ENCODE measurements at regions not wholly inside any gene's neighbourhood (a gene's known extent, or its start where the extent isn't known, plus 50 kb on each side); places are given as distances from the start of the nearest gene placed in this dataset.
"Not testable (repeated sequence)": the region's sequence is repeated elsewhere in the genome, so short reads cannot be mapped to it uniquely, and the experiment has no call there.

GRCh38 chr9:13035822-13036221 is 243.7 kb downstream of the MPDZ start:
- TF ChIP-seq, protein P1, sequence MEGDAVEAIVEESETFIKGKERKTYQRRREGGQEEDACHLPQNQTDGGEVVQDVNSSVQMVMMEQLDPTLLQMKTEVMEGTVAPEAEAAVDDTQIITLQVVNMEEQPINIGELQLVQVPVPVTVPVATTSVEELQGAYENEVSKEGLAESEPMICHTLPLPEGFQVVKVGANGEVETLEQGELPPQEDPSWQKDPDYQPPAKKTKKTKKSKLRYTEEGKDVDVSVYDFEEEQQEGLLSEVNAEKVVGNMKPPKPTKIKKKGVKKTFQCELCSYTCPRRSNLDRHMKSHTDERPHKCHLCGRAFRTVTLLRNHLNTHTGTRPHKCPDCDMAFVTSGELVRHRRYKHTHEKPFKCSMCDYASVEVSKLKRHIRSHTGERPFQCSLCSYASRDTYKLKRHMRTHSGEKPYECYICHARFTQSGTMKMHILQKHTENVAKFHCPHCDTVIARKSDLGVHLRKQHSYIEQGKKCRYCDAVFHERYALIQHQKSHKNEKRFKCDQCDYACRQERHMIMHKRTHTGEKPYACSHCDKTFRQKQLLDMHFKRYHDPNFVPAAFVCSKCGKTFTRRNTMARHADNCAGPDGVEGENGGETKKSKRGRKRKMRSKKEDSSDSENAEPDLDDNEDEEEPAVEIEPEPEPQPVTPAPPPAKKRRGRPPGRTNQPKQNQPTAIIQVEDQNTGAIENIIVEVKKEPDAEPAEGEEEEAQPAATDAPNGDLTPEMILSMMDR (IDR thresholded peaks at IDR 0.05), result no peak
- TF ChIP-seq EZH2 (IDR thresholded peaks at IDR 0.05) (no peak), EZH2phosphoT487 (IDR thresholded peaks at IDR 0.05) (no peak)
- no peak overlapping the region for H3K27ac Mint-ChIP-seq
- H3K9ac ChIP-seq, result no peak overlapping the region
- H3K27ac ChIP-seq, result no peak overlapping the region
- no peaks in the 10 kb centered on the region for H3K36me3 ChIP-seq
- DNase-seq (ENCODE audit: low spot score), result no peak
- peaks cover 5% of the 10 kb centered on the region for H3K27me3 Mint-ChIP-seq (ENCODE audit: insufficient read depth, low read depth)
- H3F3A ChIP-seq (ENCODE audit: low read depth), result no peaks in the 10 kb centered on the region
- peak overlapping the region; percentile 28 for H2AFZ ChIP-seq (replicated peaks)
- H3K9me3 ChIP-seq (ENCODE audit: low read depth), result no peaks in the 10 kb centered on the region
- H3K4me1 ChIP-seq, result no peaks in the 10 kb centered on the region
- no peak overlapping the region for H3K4me3 ChIP-seq
- no peaks in the 10 kb centered on the region for H3K79me2 ChIP-seq (ENCODE audit: low read depth)
- H3K9me3 Mint-ChIP-seq, result no peaks in the 10 kb centered on the region
- H3K36me3 Mint-ChIP-seq, result no peaks in the 10 kb centered on the region
- H3K4me2 ChIP-seq, result no peak overlapping the region
- no peak overlapping the region for H3K4me3 Mint-ChIP-seq
- no peaks in the 10 kb centered on the region for H4K20me1 ChIP-seq (ENCODE audit: low read depth)
- no peaks in the 10 kb centered on the region for H3K27me3 ChIP-seq
- H3K4me1 Mint-ChIP-seq, result peaks cover 10% of the 10 kb centered on the region

- not testable (repeated sequence) for H3K4me1 Mint-ChIP-seq; H3K27me3 ChIP-seq; H3K36me3 ChIP-seq; H3K9ac ChIP-seq; H3K9me3 ChIP-seq (ENCODE audit: low read depth); H3K27me3 Mint-ChIP-seq (ENCODE audit: insufficient read depth, low read depth); H3K4me1 ChIP-seq; H3F3A ChIP-seq (ENCODE audit: low read depth); H3K27ac Mint-ChIP-seq; H3K27ac ChIP-seq; H3K4me3 Mint-ChIP-seq; H3K79me2 ChIP-seq (ENCODE audit: low read depth); H3K9me3 Mint-ChIP-seq; H3K4me2 ChIP-seq; H4K20me1 ChIP-seq (ENCODE audit: low read depth); H3K4me3 ChIP-seq; H2AFZ ChIP-seq (replicated peaks); DNase-seq (ENCODE audit: low spot score); H3K36me3 Mint-ChIP-seq
Observed at GRCh38 chr9:13037808-13038207, 241.7 kb downstream of the MPDZ start.

DNA sequence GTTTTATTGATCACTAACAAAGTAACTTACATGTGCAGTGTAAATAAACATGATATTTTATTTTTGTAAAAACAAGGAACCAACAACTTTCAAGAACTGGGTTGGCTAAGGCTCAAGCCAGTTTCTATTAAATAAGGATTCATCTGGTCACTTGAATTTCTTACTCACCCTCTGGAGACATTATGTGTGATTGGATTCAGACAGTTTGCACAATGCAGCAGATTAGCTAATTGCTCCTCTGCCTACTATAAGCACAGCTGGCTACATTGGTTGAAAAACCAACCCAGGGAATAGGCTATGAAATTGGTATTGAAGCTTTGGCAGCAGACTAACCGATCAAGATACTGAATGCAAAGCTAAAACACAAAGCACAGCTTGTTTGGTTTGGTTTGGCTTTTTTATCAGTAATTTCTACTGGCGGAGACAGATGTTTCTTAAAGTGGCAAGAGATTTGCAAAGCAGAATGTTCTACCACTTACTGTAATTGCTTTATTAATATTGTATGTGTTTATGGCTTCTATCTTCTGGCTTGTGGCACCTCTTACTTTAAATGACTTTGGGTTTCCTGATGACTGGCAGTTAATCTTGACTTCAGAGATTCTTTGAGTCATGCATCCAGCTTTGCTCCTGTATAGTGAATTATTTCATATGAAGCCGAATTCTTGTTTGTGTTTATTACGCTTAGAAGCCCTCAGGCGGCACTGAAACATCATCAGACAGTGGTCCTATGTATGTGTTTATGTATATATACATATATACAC is 231.5 kb downstream of the MPDZ start:
- Histone ChIP-seq H3K27ac (no peak overlapping the region), H3K4me3 (no peak overlapping the region), H3K27me3 (no peaks in the 10 kb centered on the region), H3K79me2 (ENCODE audit: low read depth) (no peaks in the 10 kb centered on the region), H3K4me2 (no peak overlapping the region), H3K9ac (no peak overlapping the region), H4K20me1 (ENCODE audit: low read depth) (no peaks in the 10 kb centered on the region), H3F3A (ENCODE audit: low read depth) (no peaks in the 10 kb centered on the region), H3K36me3 (no peaks in the 10 kb centered on the region), H3K9me3 (ENCODE audit: low read depth) (no peaks in the 10 kb centered on the region), H3K4me1 (peaks cover 8% of the 10 kb centered on the region), H2AFZ (replicated peaks) (no peak overlapping the region)
- H3K27ac Mint-ChIP-seq, result no peak overlapping the region
- no peak for TF ChIP-seq EZH2 (IDR thresholded peaks at IDR 0.05)
- DNase-seq (ENCODE audit: low spot score), result no peak
- H3K36me3 Mint-ChIP-seq, result no peaks in the 10 kb centered on the region
- no peak overlapping the region for H3K4me3 Mint-ChIP-seq
- no peaks in the 10 kb centered on the region for H3K27me3 Mint-ChIP-seq (ENCODE audit: insufficient read depth, low read depth)
- H3K4me1 Mint-ChIP-seq, result peaks cover 19% of the 10 kb centered on the region
- H3K9me3 Mint-ChIP-seq, result no peaks in the 10 kb centered on the region

DNA sequence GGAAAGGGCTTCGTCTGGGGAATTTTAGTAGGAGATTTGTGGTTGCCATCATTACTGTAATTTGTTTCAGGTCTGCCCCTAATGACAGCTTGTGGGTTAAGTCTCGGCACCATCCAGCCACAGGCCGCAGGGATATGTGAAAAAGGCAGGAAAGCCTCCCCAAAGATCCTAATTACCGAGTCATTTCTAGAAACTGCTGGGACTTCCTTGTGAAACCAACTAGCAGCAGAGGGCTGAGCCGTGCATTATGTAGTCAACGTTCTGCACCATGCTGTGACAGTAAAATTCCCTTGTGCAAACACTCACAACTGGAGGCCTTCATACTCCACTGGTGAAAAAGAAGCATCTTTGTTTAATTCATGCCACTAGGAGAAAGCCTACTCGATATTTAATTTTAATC is 230.3 kb downstream of the MPDZ start:
- Mint-ChIP-seq H3K4me1 (peaks cover 19% of the 10 kb centered on the region), H3K27me3 (ENCODE audit: insufficient read depth, low read depth) (no peaks in the 10 kb centered on the region), H3K36me3 (no peaks in the 10 kb centered on the region), H3K9me3 (no peaks in the 10 kb centered on the region), H3K4me3 (no peak overlapping the region), H3K27ac (peak overlapping the region; percentile 39)
- Histone ChIP-seq H4K20me1 (ENCODE audit: low read depth) (no peaks in the 10 kb centered on the region), H3F3A (ENCODE audit: low read depth) (no peaks in the 10 kb centered on the region), H3K27me3 (no peaks in the 10 kb centered on the region), H2AFZ (replicated peaks) (peak overlapping the region; percentile 68), H3K27ac (no peak overlapping the region), H3K4me2 (no peak overlapping the region), H3K9ac (no peak overlapping the region), H3K4me1 (peaks cover 8% of the 10 kb centered on the region), H3K4me3 (no peak overlapping the region), H3K36me3 (no peaks in the 10 kb centered on the region), H3K9me3 (ENCODE audit: low read depth) (no peaks in the 10 kb centered on the region), H3K79me2 (ENCODE audit: low read depth) (no peaks in the 10 kb centered on the region)
- no peak for TF ChIP-seq EZH2 (IDR thresholded peaks at IDR 0.05)
- TF ChIP-seq, protein P1 (IDR thresholded peaks at IDR 0.05), result no peak
- no peak for TF ChIP-seq EZH2phosphoT487 (IDR thresholded peaks at IDR 0.05)
- peak; percentile 27 for DNase-seq (ENCODE audit: low spot score)
